ENCODE measurements at regions not wholly inside any gene's neighbourhood (a gene's known extent, or its start where the extent isn't known, plus 50 kb on each side); places are given as distances from the start of the nearest gene placed in this dataset.

GRCh38 chr3:197434830-197435229 lies 120.9 kb downstream of the BDH1 start:
- TF ChIP-seq CBX5 (IDR thresholded peaks at IDR 0.05; ENCODE audit: low read depth) (no peak), POLR2AphosphoS5 (IDR thresholded peaks at IDR 0.05; ENCODE audit: low read length) (no peak), GABPA (IDR thresholded peaks at IDR 0.05; ENCODE audit: low read depth) (no peak), EP300 (IDR thresholded peaks at IDR 0.05; ENCODE audit: borderline replicate concordance in 1 of 2, control insufficient read depth in 1 of 2, low read depth in 2 of 2, low read length in 2 of 2) (no peak), POLR2A (IDR thresholded peaks at IDR 0.05; ENCODE audit: low read depth, low read length) (no peak), YBX1 (IDR thresholded peaks at IDR 0.05) (no peak), MAX (IDR thresholded peaks at IDR 0.05; ENCODE audit: low read depth, low read length) (no peak), BHLHE40 (IDR thresholded peaks at IDR 0.05; ENCODE audit: borderline replicate concordance in 1 of 2, low read depth in 2 of 2, low read length in 1 of 2) (no peak)
- TF ChIP-seq, protein P1, sequence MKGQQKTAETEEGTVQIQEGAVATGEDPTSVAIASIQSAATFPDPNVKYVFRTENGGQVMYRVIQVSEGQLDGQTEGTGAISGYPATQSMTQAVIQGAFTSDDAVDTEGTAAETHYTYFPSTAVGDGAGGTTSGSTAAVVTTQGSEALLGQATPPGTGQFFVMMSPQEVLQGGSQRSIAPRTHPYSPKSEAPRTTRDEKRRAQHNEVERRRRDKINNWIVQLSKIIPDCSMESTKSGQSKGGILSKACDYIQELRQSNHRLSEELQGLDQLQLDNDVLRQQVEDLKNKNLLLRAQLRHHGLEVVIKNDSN (IDR thresholded peaks at IDR 0.05; ENCODE audit: borderline replicate concordance, extremely low read length, insufficient read depth, low read depth, low read length): no peak
- TF ChIP-seq, protein P2, sequence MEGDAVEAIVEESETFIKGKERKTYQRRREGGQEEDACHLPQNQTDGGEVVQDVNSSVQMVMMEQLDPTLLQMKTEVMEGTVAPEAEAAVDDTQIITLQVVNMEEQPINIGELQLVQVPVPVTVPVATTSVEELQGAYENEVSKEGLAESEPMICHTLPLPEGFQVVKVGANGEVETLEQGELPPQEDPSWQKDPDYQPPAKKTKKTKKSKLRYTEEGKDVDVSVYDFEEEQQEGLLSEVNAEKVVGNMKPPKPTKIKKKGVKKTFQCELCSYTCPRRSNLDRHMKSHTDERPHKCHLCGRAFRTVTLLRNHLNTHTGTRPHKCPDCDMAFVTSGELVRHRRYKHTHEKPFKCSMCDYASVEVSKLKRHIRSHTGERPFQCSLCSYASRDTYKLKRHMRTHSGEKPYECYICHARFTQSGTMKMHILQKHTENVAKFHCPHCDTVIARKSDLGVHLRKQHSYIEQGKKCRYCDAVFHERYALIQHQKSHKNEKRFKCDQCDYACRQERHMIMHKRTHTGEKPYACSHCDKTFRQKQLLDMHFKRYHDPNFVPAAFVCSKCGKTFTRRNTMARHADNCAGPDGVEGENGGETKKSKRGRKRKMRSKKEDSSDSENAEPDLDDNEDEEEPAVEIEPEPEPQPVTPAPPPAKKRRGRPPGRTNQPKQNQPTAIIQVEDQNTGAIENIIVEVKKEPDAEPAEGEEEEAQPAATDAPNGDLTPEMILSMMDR (IDR thresholded peaks at IDR 0.05 in 2 of 3, conservative IDR thresholded peaks at IDR 0.05 in 1 of 3; ENCODE audit: control insufficient read depth in 2 of 3, extremely low read depth in 1 of 3, insufficient read depth in 1 of 3, low read depth in 3 of 3, low read length in 3 of 3): no peak

All from GM12878 (cell line).